ENCODE measurements at regions not wholly inside any gene's neighbourhood (a gene's known extent, or its start where the extent isn't known, plus 50 kb on each side); places are given as distances from the start of the nearest gene placed in this dataset.

- TF ChIP-seq CTCF (IDR thresholded peaks at IDR 0.05) (no peak), POLR2AphosphoS5 (IDR thresholded peaks at IDR 0.05; ENCODE audit: insufficient read depth in 1 of 2, low read depth in 1 of 2) (no peak), POLR2A (IDR thresholded peaks at IDR 0.05) (no peak)
- H3K27me3 ChIP-seq: no peaks in the 10 kb centered on the region
- no peak overlapping the region for H3K27ac ChIP-seq
- DNase-seq (ENCODE audit: extremely low spot score in 2 of 2): no peak
- H3K9me3 ChIP-seq: no peaks in the 10 kb centered on the region
- H3K36me3 ChIP-seq: no peaks in the 10 kb centered on the region
- intact Hi-C loops (cut with DNase I): no loop called here
- no peak overlapping the region for H3K4me3 ChIP-seq
- no peaks in the 10 kb centered on the region for H3K4me1 ChIP-seq
These were observed 308.2 kb upstream of the PRR16 start for GRCh38 chr5:120155873-120156272.

- Histone ChIP-seq H3K4me1 (no peaks in the 10 kb centered on the region), H3K9me3 (no peaks in the 10 kb centered on the region), H3K36me3 (no peaks in the 10 kb centered on the region), H3K27me3 (no peaks in the 10 kb centered on the region), H3K27ac (no peak overlapping the region), H3K4me3 (no peak overlapping the region)
- DNase-seq (ENCODE audit: extremely low spot score in 2 of 2): no peak
- intact Hi-C loops (cut with DNase I): no loop called here
- no peak for TF ChIP-seq POLR2AphosphoS5 (IDR thresholded peaks at IDR 0.05; ENCODE audit: insufficient read depth in 1 of 2, low read depth in 1 of 2)
- no peak for TF ChIP-seq POLR2A (IDR thresholded peaks at IDR 0.05)
- no peak for TF ChIP-seq CTCF (IDR thresholded peaks at IDR 0.05)
These were observed 305.9 kb upstream of the PRR16 start for GRCh38 chr5:120158211-120158610.

GRCh38 chr5:120159155-120159554, 304.9 kb upstream of the PRR16 start:
- Histone ChIP-seq H3K4me3 (no peak overlapping the region), H3K27ac (no peak overlapping the region), H3K9me3 (no peaks in the 10 kb centered on the region), H3K4me1 (no peaks in the 10 kb centered on the region), H3K27me3 (no peaks in the 10 kb centered on the region), H3K36me3 (no peaks in the 10 kb centered on the region)
- DNase-seq (ENCODE audit: extremely low spot score in 2 of 2): no peak
- intact Hi-C loops (cut with DNase I): no loop called here
- TF ChIP-seq POLR2A (IDR thresholded peaks at IDR 0.05) (no peak), CTCF (IDR thresholded peaks at IDR 0.05) (no peak), POLR2AphosphoS5 (IDR thresholded peaks at IDR 0.05; ENCODE audit: insufficient read depth in 1 of 2, low read depth in 1 of 2) (no peak)

GRCh38 chr5:120160124-120160895, 303.8 kb upstream of the PRR16 start:
- no peaks in the 10 kb centered on the region for H3K9me3 ChIP-seq
- H3K27me3 ChIP-seq: no peaks in the 10 kb centered on the region
- DNase-seq (ENCODE audit: extremely low spot score in 2 of 2): no peak
- no peaks in the 10 kb centered on the region for H3K4me1 ChIP-seq
- H3K36me3 ChIP-seq: no peaks in the 10 kb centered on the region
- TF ChIP-seq POLR2A (IDR thresholded peaks at IDR 0.05) (no peak), CTCF (IDR thresholded peaks at IDR 0.05) (no peak), POLR2AphosphoS5 (IDR thresholded peaks at IDR 0.05; ENCODE audit: insufficient read depth in 1 of 2, low read depth in 1 of 2) (no peak)
- intact Hi-C loops (cut with DNase I): no loop called here
- H3K4me3 ChIP-seq: no peak overlapping the region
- no peak overlapping the region for H3K27ac ChIP-seq

- Histone ChIP-seq H3K27me3 (no peaks in the 10 kb centered on the region), H3K36me3 (no peaks in the 10 kb centered on the region), H3K27ac (no peak overlapping the region), H3K9me3 (no peaks in the 10 kb centered on the region), H3K4me1 (no peaks in the 10 kb centered on the region), H3K4me3 (no peak overlapping the region)
- intact Hi-C loops (cut with DNase I): no loop called here
- TF ChIP-seq CTCF (IDR thresholded peaks at IDR 0.05) (no peak), POLR2AphosphoS5 (IDR thresholded peaks at IDR 0.05; ENCODE audit: insufficient read depth in 1 of 2, low read depth in 1 of 2) (no peak), POLR2A (IDR thresholded peaks at IDR 0.05) (no peak)
- DNase-seq (ENCODE audit: extremely low spot score in 2 of 2): no peak
These were observed 301.8 kb upstream of the PRR16 start for GRCh38 chr5:120162321-120162720.
